H1 (cell line): ENCODE measurements at regions not wholly inside any gene's neighbourhood (a gene's known extent, or its start where the extent isn't known, plus 50 kb on each side); places are given as distances from the start of the nearest gene placed in this dataset.

Experiments
- BACH1 ChIP-seq: IDR thresholded peaks from 2 replicates; pipeline ENCODE4 v1.6.1; 2012; ENCODE audit warnings: low read length, improper control_type of control experiment
- BCL11A ChIP-seq, 2 experiments: IDR thresholded peaks; one replicate each; pipeline ENCODE4 v1.6.1; 2011; ENCODE audit warnings: low read depth in 2 of 2, low read length in 2 of 2, mild to moderate bottlenecking in 2 of 2
- CBX5 ChIP-seq: fragments of 300-800, 300-1000 bp; sonication (generic); IDR thresholded peaks from 2 replicates; pipeline ENCODE4 v1.7.1; 2016; ENCODE audit warnings: antibody characterized with exemption, low read length, low read depth
- HDAC2 ChIP-seq, 2 experiments: fragments of 300-600 bp in 1 of 2; sonication (generic) in 1 of 2; IDR thresholded peaks; 2 replicates each; pipeline ENCODE4 v1.6.1; 2011 to 2012; ENCODE audit warnings: low read depth in 2 of 2, low read length in 2 of 2, mild to moderate bottlenecking in 2 of 2, moderate library complexity in 2 of 2, borderline replicate concordance in 1 of 2, inconsistent platforms in 1 of 2
- JUN ChIP-seq: IDR thresholded peaks from 2 replicates; pipeline ENCODE4 v1.6.1; 2011; ENCODE audit warnings: low read depth, mild to moderate bottlenecking, improper control_type of control experiment, low read length
- KDM5A ChIP-seq: fragments of 200-600 bp; IDR thresholded peaks from 2 replicates; pipeline ENCODE4 v1.7.1; 2012; ENCODE audit warnings: mild to moderate bottlenecking, low read length, inconsistent platforms, mixed read lengths
- POLR2AphosphoS5 ChIP-seq: IDR thresholded peaks from 2 replicates; pipeline ENCODE4 v1.6.1; 2011; ENCODE audit warnings: low read depth, low read length
- SRF ChIP-seq: IDR thresholded peaks from 2 replicates; pipeline ENCODE4 v1.6.1; 2011; ENCODE audit warnings: mild to moderate bottlenecking, low read depth, low read length, moderate library complexity
- TF ChIP-seq, protein P1 (sequence below): fragments of 300-600 bp; sonication (generic); IDR thresholded peaks from 2 replicates; pipeline ENCODE4 v1.7.1; 2012; ENCODE audit warnings: low read length, moderate library complexity, mild to moderate bottlenecking, inconsistent platforms; ENCODE audit not compliant: insufficient replicate concordance

DNA sequence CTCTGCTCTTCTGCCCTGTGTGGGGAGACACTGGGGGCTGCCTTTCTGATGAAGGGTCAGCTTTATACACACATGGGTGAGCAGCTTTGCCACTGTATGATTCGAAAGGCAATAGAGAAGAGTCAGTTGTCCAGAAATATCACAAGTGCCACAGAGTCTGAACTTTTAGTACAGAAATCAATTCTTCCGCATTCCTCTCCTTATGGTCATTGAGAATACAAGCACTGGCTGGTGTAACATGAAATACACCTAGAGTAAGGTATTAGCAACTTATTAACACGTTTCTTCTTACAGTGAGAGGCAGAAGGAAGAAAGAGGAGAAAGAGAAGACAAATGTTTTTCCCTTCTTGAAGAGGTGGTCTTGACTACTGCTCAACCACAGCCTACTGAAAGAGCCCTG lies 579.2 kb downstream of the ZEB2 start (continued):
- no peak for TF ChIP-seq SRF
- TF ChIP-seq JUN: no peak
- TF ChIP-seq BACH1: no peak
- no peak for TF ChIP-seq BCL11A (IDR thresholded peaks at IDR 0.05; ENCODE audit: low read depth in 2 of 2, low read length in 2 of 2)
- TF ChIP-seq HDAC2 (IDR thresholded peaks at IDR 0.05; ENCODE audit: borderline replicate concordance in 1 of 2, low read depth in 2 of 2, low read length in 2 of 2): no peak
- TF ChIP-seq KDM5A: no peak
- no peak for TF ChIP-seq POLR2AphosphoS5
- TF ChIP-seq, protein P1, sequence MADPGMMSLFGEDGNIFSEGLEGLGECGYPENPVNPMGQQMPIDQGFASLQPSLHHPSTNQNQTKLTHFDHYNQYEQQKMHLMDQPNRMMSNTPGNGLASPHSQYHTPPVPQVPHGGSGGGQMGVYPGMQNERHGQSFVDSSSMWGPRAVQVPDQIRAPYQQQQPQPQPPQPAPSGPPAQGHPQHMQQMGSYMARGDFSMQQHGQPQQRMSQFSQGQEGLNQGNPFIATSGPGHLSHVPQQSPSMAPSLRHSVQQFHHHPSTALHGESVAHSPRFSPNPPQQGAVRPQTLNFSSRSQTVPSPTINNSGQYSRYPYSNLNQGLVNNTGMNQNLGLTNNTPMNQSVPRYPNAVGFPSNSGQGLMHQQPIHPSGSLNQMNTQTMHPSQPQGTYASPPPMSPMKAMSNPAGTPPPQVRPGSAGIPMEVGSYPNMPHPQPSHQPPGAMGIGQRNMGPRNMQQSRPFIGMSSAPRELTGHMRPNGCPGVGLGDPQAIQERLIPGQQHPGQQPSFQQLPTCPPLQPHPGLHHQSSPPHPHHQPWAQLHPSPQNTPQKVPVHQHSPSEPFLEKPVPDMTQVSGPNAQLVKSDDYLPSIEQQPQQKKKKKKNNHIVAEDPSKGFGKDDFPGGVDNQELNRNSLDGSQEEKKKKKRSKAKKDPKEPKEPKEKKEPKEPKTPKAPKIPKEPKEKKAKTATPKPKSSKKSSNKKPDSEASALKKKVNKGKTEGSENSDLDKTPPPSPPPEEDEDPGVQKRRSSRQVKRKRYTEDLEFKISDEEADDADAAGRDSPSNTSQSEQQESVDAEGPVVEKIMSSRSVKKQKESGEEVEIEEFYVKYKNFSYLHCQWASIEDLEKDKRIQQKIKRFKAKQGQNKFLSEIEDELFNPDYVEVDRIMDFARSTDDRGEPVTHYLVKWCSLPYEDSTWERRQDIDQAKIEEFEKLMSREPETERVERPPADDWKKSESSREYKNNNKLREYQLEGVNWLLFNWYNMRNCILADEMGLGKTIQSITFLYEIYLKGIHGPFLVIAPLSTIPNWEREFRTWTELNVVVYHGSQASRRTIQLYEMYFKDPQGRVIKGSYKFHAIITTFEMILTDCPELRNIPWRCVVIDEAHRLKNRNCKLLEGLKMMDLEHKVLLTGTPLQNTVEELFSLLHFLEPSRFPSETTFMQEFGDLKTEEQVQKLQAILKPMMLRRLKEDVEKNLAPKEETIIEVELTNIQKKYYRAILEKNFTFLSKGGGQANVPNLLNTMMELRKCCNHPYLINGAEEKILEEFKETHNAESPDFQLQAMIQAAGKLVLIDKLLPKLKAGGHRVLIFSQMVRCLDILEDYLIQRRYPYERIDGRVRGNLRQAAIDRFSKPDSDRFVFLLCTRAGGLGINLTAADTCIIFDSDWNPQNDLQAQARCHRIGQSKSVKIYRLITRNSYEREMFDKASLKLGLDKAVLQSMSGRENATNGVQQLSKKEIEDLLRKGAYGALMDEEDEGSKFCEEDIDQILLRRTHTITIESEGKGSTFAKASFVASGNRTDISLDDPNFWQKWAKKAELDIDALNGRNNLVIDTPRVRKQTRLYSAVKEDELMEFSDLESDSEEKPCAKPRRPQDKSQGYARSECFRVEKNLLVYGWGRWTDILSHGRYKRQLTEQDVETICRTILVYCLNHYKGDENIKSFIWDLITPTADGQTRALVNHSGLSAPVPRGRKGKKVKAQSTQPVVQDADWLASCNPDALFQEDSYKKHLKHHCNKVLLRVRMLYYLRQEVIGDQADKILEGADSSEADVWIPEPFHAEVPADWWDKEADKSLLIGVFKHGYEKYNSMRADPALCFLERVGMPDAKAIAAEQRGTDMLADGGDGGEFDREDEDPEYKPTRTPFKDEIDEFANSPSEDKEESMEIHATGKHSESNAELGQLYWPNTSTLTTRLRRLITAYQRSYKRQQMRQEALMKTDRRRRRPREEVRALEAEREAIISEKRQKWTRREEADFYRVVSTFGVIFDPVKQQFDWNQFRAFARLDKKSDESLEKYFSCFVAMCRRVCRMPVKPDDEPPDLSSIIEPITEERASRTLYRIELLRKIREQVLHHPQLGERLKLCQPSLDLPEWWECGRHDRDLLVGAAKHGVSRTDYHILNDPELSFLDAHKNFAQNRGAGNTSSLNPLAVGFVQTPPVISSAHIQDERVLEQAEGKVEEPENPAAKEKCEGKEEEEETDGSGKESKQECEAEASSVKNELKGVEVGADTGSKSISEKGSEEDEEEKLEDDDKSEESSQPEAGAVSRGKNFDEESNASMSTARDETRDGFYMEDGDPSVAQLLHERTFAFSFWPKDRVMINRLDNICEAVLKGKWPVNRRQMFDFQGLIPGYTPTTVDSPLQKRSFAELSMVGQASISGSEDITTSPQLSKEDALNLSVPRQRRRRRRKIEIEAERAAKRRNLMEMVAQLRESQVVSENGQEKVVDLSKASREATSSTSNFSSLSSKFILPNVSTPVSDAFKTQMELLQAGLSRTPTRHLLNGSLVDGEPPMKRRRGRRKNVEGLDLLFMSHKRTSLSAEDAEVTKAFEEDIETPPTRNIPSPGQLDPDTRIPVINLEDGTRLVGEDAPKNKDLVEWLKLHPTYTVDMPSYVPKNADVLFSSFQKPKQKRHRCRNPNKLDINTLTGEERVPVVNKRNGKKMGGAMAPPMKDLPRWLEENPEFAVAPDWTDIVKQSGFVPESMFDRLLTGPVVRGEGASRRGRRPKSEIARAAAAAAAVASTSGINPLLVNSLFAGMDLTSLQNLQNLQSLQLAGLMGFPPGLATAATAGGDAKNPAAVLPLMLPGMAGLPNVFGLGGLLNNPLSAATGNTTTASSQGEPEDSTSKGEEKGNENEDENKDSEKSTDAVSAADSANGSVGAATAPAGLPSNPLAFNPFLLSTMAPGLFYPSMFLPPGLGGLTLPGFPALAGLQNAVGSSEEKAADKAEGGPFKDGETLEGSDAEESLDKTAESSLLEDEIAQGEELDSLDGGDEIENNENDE: no peak
- TF ChIP-seq CBX5: no peak
- TF ChIP-seq, all 59 proteins: peak for 0
